Neural cell (in vitro differentiated cells): ENCODE measurements at regions not wholly inside any gene's neighbourhood (a gene's known extent, or its start where the extent isn't known, plus 50 kb on each side); places are given as distances from the start of the nearest gene placed in this dataset.

Experiments used
- H2AFZ ChIP-seq: fragments of 200-600, 300-800 bp; sonication (generic), shearing (Covaris generic); 2 replicates; pipeline ENCODE4 v1.6.0; 2014; ENCODE audit warnings: low read depth, mild to moderate bottlenecking, antibody characterized with exemption, low read length, moderate library complexity
- H3F3A ChIP-seq: fragments of 200-600 bp; shearing (Covaris generic); 2 replicates; pipeline ENCODE4 v1.6.1; 2016; ENCODE audit warnings: mild to moderate bottlenecking, moderate library complexity, mixed read lengths, antibody characterized with exemption, low read length; ENCODE audit not compliant: insufficient read depth, poor library complexity, severe bottlenecking
- H3K27ac ChIP-seq: fragments of 200-600, 300-800 bp; sonication (generic), shearing (Covaris generic); 2 replicates; pipeline ENCODE4 v1.5.1; 2014; ENCODE audit warnings: mild to moderate bottlenecking, low read length, moderate library complexity
- H3K27me3 ChIP-seq: fragments of 300-800, 200-600 bp; sonication (generic), shearing (Covaris generic); 2 replicates; pipeline ENCODE4 v1.6.0; 2014; ENCODE audit warnings: mild to moderate bottlenecking, low read depth, low read length, moderate library complexity; ENCODE audit not compliant: insufficient read depth
- H3K36me3 ChIP-seq: fragments of 300-800, 200-600 bp; sonication (generic), shearing (Covaris generic); 2 replicates; pipeline ENCODE4 v1.5.1; 2014; ENCODE audit warnings: mild to moderate bottlenecking, antibody characterized with exemption, low read length, moderate library complexity; ENCODE audit not compliant: insufficient read depth
- H3K4me2 ChIP-seq: fragments of 300-800, 200-600 bp; sonication (generic), shearing (Covaris generic); 2 replicates; pipeline ENCODE4 v1.6.0; 2014; ENCODE audit warnings: mild to moderate bottlenecking, low read length
- H3K4me3 ChIP-seq: fragments of 300-800, 200-600 bp; sonication (generic), shearing (Covaris generic); 2 replicates; pipeline ENCODE4 v1.5.1; 2014; ENCODE audit warnings: mild to moderate bottlenecking, low read length, moderate library complexity
- H3K79me2 ChIP-seq: fragments of 200-600 bp; shearing (Covaris generic); replicated peaks from 2 replicates; pipeline ENCODE4 v1.6.0; 2014; ENCODE audit warnings: mild to moderate bottlenecking, low read length, moderate library complexity; ENCODE audit not compliant: insufficient read depth
- H3K9ac ChIP-seq: fragments of 300-800, 200-600 bp; sonication (generic), shearing (Covaris generic); 2 replicates; pipeline ENCODE4 v1.6.1; 2016; ENCODE audit warnings: mild to moderate bottlenecking, low read length, mixed read lengths
- H3K9me2 ChIP-seq: fragments of 200-600 bp; shearing (Covaris generic); 2 replicates; pipeline ENCODE4 v1.6.1; 2016; ENCODE audit warnings: mild to moderate bottlenecking, low read length, mixed read lengths; ENCODE audit not compliant: insufficient read depth
- H3K9me3 ChIP-seq: fragments of 200-600, 300-800 bp; sonication (generic), shearing (Covaris generic); 2 replicates; pipeline ENCODE4 v1.6.1; 2016; ENCODE audit warnings: mild to moderate bottlenecking, mixed run types, low read length, moderate library complexity, mixed read lengths
- H4K20me1 ChIP-seq: fragments of 200-600 bp; shearing (Covaris generic); 2 replicates; pipeline ENCODE4 v1.6.1; 2016; ENCODE audit warnings: mild to moderate bottlenecking, mixed run types; ENCODE audit not compliant: insufficient read depth
- EP300 ChIP-seq: fragments of 450-650 bp; conservative IDR thresholded peaks from 2 replicates; pipeline ENCODE4 v1.6.1; 2014; ENCODE audit warnings: antibody characterized with exemption, mild to moderate bottlenecking, moderate library complexity; ENCODE audit not compliant: poor library complexity, severe bottlenecking
- EZH2 ChIP-seq: fragments of 200-600, 300-800 bp; shearing (Covaris generic), sonication (generic); IDR thresholded peaks from 2 replicates; pipeline ENCODE4 v1.6.1; 2014; ENCODE audit warnings: antibody characterized with exemption, low read length, borderline replicate concordance, mild to moderate bottlenecking; ENCODE audit not compliant: insufficient read depth, poor library complexity, severe bottlenecking
- MXI1 ChIP-seq: fragments of 450-650 bp; conservative IDR thresholded peaks from 2 replicates; pipeline ENCODE4 v1.6.1; 2014; ENCODE audit warnings: antibody characterized with exemption, mild to moderate bottlenecking; ENCODE audit not compliant: poor library complexity, severe bottlenecking
- POLR2AphosphoS5 ChIP-seq: IDR thresholded peaks from 2 replicates; pipeline ENCODE4 v1.6.1; 2012
- RAD21 ChIP-seq: fragments of 450-650 bp; conservative IDR thresholded peaks from 2 replicates; pipeline ENCODE4 v1.6.1; 2014; ENCODE audit warnings: antibody characterized with exemption, mild to moderate bottlenecking, moderate library complexity
- SMC3 ChIP-seq: fragments of 450-650 bp; conservative IDR thresholded peaks from 2 replicates; pipeline ENCODE4 v1.6.1; 2014; ENCODE audit warnings: antibody characterized with exemption, mild to moderate bottlenecking, moderate library complexity; ENCODE audit not compliant: poor library complexity
- TAF1 ChIP-seq: IDR thresholded peaks from 2 replicates; pipeline ENCODE4 v1.6.1; 2012; ENCODE audit warnings: low read depth
- TF ChIP-seq, protein P1 (sequence below): IDR thresholded peaks from 2 replicates; pipeline ENCODE4 v1.6.1; 2012; ENCODE audit warnings: borderline replicate concordance
- TF ChIP-seq, protein P2 (sequence below): fragments of 450-650 bp; IDR thresholded peaks from 2 replicates; pipeline ENCODE4 v1.5.1; 2014; ENCODE audit warnings: antibody characterized with exemption, mild to moderate bottlenecking, moderate library complexity; ENCODE audit not compliant: poor library complexity, severe bottlenecking

DNA sequence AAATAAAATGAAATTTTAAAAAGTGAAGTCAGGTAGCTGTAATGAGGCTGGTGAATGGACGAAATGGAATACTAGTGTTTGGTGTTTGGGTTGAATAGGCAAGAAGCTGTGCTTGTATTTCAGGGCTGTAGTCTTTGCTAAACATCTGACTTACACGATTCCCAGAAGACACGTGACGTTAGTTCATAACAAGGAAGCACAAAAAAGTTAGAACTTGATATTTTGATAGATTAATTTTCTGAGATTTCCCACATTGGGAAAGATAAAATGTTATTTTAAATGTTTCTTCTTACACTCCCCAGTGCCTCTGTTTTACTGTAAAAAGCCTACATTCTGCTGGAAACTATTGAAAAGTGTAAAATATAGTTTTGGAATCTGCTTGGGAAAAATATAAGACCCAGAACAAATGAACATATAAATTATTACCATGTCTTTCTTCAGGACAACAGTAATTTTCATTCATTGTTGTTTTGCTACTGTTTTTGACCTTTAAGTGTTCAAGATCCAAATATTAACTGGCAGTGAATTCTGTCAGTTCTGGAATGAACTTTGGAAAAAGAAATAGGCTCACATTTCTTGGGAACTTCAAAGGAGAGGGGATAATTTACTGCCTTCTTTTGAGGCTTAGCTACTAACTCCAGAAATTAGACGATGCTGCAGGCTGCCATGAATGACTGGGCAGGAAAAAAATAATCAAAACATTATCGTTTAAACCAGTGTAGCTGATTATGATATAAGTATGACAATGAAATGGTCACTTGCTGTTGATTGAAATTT is 241.3 kb downstream of the SLITRK6 start:
- no peaks in the 10 kb centered on the region for H4K20me1 ChIP-seq
- H3K4me3 ChIP-seq, result no peak overlapping the region
- H3K27ac ChIP-seq, result no peak overlapping the region
- no peaks in the 10 kb centered on the region for H3F3A ChIP-seq
- H3K4me2 ChIP-seq, result no peak overlapping the region
- H3K9me3 ChIP-seq, result no peaks in the 10 kb centered on the region
- H3K9me2 ChIP-seq, result no peaks in the 10 kb centered on the region
- no peaks in the 10 kb centered on the region for H3K79me2 ChIP-seq
- no peak overlapping the region for H3K9ac ChIP-seq
- H3K27me3 ChIP-seq, result no peaks in the 10 kb centered on the region
- TF ChIP-seq, protein P1, sequence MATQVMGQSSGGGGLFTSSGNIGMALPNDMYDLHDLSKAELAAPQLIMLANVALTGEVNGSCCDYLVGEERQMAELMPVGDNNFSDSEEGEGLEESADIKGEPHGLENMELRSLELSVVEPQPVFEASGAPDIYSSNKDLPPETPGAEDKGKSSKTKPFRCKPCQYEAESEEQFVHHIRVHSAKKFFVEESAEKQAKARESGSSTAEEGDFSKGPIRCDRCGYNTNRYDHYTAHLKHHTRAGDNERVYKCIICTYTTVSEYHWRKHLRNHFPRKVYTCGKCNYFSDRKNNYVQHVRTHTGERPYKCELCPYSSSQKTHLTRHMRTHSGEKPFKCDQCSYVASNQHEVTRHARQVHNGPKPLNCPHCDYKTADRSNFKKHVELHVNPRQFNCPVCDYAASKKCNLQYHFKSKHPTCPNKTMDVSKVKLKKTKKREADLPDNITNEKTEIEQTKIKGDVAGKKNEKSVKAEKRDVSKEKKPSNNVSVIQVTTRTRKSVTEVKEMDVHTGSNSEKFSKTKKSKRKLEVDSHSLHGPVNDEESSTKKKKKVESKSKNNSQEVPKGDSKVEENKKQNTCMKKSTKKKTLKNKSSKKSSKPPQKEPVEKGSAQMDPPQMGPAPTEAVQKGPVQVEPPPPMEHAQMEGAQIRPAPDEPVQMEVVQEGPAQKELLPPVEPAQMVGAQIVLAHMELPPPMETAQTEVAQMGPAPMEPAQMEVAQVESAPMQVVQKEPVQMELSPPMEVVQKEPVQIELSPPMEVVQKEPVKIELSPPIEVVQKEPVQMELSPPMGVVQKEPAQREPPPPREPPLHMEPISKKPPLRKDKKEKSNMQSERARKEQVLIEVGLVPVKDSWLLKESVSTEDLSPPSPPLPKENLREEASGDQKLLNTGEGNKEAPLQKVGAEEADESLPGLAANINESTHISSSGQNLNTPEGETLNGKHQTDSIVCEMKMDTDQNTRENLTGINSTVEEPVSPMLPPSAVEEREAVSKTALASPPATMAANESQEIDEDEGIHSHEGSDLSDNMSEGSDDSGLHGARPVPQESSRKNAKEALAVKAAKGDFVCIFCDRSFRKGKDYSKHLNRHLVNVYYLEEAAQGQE, result no peak
- TF ChIP-seq MXI1, result no peak
- TF ChIP-seq POLR2AphosphoS5, result no peak
- no peak for TF ChIP-seq SMC3
- no peak for TF ChIP-seq RAD21
- TF ChIP-seq, protein P2, sequence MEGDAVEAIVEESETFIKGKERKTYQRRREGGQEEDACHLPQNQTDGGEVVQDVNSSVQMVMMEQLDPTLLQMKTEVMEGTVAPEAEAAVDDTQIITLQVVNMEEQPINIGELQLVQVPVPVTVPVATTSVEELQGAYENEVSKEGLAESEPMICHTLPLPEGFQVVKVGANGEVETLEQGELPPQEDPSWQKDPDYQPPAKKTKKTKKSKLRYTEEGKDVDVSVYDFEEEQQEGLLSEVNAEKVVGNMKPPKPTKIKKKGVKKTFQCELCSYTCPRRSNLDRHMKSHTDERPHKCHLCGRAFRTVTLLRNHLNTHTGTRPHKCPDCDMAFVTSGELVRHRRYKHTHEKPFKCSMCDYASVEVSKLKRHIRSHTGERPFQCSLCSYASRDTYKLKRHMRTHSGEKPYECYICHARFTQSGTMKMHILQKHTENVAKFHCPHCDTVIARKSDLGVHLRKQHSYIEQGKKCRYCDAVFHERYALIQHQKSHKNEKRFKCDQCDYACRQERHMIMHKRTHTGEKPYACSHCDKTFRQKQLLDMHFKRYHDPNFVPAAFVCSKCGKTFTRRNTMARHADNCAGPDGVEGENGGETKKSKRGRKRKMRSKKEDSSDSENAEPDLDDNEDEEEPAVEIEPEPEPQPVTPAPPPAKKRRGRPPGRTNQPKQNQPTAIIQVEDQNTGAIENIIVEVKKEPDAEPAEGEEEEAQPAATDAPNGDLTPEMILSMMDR, result no peak
- TF ChIP-seq EZH2, result no peak
- no peak for TF ChIP-seq EP300
- no peak for TF ChIP-seq TAF1
- no peak overlapping the region for H2AFZ ChIP-seq
- no peaks in the 10 kb centered on the region for H3K36me3 ChIP-seq

DNA sequence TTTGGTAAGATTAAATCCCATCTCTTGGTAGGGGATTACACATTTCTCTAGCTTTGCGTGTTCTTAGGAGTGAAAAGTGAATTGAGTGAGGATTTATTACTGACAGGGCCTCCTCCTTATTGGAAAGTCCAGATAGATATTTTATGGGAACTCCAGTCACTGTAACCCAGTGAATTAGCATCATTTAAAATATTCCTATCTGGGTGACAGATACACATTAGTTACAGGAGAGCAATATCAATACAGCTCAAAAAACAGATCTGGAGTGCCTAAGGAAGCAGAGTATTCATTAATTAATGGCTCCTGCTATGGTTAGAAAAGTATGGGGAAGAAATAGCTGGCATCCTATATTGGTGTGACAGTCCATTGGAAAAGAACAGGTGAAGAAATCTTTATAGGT is 248.2 kb downstream of the SLITRK6 start:
- no peaks in the 10 kb centered on the region for H3K27me3 ChIP-seq
- H3K9me2 ChIP-seq, result no peaks in the 10 kb centered on the region
- no peaks in the 10 kb centered on the region for H3K79me2 ChIP-seq

More for the DNA sequence above, 248.2 kb downstream of the SLITRK6 start:
- Histone ChIP-seq H3K36me3 (no peaks in the 10 kb centered on the region), H3K4me3 (no peak overlapping the region), H2AFZ (no peak overlapping the region), H3F3A (no peaks in the 10 kb centered on the region), H3K4me2 (no peak overlapping the region), H4K20me1 (no peaks in the 10 kb centered on the region), H3K9me3 (no peaks in the 10 kb centered on the region), H3K27ac (no peak overlapping the region), H3K9ac (no peak overlapping the region)
- no peak for TF ChIP-seq TAF1
- no peak for TF ChIP-seq MXI1
- TF ChIP-seq, protein P2, result no peak
- TF ChIP-seq RAD21, result no peak
